NCI-H2227 treated with DMSO at 0.1 percent for 48 hours (cell line): ENCODE measurements at regions not wholly inside any gene's neighbourhood (a gene's known extent, or its start where the extent isn't known, plus 50 kb on each side); places are given as distances from the start of the nearest gene placed in this dataset.

Source experiments
- DNase-seq: peaks from one replicate; lab custom pipeline; 2025; lab: John Stamatoyannopoulos, UW

- no peak for DNase-seq
Measured at GRCh38 chr11:27968461-27968860, 139.5 kb downstream of the KIF18A start.

DNA sequence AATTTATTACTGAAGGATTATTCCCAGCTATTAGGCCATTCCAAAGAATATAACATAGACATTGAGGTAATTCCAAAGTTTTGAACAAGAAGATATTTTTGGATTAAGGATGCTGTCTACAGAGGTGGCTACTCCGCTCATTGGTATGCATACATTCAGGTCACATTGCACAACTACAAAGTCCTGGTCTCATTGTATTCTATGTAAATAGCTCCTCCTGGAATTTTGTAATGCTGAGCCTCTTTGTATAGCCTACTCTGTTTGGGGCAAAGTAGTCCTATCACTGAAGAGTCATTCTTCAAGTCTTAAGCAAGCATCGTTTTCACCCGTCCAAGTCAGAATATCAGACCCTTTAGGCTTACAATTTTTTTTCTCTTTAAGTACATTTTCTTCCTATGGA is 142.4 kb downstream of the KIF18A start:
- no peak for DNase-seq

DNA sequence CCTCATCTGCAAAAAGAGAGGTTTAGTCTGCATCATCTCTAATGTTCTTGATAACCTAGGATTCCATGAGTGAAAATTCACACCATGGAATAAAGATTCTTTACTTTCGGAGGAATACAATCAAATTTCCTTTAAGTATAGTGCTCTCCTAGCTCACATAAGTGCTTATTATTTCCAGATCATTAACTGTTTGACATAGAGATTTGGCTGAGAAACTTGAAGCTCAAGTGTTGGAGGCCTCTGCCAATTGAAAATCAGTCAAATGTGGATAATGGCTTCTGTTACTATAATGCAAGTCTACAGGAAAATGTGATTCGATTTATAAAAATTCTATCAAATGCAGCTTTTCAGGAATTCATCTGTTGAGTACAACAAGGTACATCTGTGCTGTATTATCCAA is 144.6 kb downstream of the KIF18A start:
- peak; percentile 14 for DNase-seq

DNA sequence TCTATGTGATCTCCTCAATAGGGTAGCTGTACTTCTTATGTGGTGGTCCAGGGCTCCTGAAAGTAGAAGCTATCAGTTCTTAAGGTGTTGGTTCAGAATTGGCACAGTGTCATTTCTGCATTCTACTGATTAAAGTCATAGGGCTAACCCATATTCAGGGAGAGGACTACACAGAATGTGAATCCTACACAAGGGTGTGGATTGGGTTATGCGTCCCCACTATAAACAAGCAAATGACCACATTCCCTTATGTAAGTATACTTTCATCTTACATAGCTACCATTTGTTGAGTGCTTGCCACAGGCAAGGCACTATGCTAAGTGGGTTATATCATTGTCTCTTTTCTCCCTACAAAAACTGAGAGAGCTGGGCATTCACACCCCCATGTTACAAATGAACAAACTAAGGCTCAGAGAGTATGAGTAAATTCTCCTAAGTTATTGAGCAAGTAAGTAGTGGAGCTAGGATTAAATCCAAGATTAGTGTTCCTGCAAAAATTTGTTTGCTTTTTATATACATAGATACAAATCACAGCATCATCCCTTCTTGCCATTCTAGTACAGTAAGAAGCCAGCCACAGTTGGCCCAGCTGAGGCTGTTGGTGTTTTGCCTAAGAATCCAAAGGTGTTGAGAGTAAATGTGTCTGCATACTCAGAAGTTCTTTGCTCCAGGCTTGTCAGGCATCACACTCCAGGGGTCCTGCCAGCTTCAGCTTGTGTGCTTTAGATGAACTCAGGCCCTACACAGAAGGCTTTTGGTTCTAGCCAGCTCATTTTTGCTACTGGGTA is 157.8 kb downstream of the KIF18A start:
- no peak for DNase-seq

GRCh38 chr11:27945348-27945747 is 162.6 kb downstream of the KIF18A start:
- DNase-seq: no peak

DNA sequence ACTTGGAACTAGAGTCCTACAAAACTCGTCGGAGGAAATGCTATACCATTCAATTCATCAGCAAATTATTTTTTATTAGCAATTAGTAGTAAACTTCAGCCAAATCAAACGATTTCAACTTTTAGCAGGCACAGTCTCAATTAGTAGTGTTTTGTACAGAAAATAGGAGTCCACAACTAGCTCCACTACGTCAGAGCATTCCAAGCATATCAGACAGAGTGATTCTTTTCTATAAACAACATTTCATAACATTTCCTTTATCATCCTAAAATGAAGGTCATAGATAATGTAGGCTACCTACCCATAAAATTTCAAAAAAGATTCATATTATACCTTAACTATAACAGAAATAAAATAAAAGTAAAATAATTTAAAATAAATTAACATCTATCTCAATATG is 169.9 kb downstream of the KIF18A start:
- no peak for DNase-seq

DNA sequence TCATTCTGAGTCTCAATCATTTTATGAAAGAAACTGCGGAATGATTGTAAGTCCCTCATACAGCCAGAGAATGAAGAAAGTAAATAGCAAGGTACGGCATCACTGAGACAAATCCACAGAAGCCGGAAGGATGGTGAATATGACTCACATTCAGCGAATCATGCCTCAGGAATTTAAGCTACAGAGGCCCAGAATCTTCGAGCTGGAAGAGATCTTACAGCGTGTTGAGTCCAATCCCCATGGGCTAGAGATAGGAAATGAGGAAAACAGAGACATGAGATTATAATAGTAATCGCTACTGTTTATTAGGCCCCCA is 173.2 kb downstream of the KIF18A start:
- DNase-seq: no peak

DNA sequence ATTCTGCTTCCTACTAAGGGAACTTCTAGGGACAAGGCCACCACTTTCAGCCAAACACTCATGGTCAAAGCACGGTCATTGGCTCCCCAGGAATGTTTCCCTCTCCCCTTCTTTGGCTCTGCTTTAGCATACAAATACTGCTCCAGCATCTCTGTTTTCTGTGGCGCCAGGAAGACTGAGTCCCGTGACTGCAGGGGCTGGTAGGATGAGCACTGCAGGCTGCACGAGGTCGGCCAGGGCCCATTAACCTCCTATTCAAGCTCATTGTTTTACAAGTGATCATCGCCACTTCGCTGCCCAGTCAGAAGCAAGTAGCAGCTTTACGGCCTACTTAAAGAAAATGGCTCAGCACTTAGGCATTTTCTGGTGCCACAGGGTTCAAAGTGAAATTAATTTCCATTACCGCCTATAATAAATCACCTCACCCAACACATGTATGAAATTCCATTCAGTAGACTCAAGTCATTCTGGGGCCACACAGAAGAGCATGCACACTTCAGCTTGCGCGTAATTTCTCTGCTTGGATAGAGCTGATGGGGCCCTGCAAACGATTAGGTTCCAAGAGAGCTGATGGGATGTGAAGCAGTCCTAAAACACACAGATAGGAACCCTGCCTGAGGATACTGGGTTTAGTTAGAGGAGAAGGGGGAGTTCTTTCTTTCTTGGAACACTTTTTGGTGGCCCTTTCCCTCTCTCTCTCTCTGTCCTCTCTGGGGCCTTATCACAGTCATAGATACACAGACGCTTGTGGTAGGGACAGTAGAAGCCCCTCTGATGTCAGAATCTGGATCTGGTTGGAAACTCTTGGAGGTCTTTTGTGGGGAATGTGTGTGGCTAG is 173.7 kb downstream of the KIF18A start:
- no peak for DNase-seq

DNA sequence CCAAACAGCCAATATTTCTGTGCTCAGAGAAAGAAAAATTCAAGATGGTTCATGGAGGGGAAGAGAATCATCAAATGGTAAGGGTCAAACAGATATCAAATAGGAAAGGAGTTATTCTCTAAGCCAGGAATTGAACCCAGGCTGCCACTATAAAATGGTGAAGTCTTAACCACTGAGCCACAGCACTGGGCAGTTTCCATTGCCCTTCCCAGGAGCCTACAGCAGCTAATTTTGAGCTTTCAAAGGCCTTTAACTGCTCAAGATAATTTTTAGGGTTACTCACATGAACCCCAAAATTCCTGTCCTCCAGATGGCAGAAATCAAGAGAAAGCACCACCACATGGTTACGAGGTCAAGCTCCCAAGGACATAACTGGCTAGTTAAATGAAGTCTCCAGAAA is 176.2 kb downstream of the KIF18A start:
- no peak for DNase-seq

DNA sequence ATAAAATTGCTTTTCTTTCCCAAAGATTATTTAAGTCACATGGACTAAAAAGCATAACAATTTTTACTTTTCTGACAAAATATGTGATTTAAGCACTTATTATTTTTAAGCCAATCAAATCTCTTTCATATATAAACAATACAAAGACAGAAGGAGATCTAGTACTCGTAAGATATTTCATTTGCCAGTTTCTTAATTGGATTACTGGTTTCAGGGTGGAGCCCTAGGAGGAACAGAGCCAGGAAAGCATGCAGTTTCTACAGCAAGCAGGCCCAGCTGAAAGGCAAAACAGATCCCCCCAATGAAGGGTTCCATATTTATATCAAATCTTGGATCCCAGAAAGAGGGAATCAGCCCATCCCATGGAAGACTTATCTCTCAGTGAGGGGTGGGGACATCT is 177.0 kb downstream of the KIF18A start:
- no peak for DNase-seq

DNA sequence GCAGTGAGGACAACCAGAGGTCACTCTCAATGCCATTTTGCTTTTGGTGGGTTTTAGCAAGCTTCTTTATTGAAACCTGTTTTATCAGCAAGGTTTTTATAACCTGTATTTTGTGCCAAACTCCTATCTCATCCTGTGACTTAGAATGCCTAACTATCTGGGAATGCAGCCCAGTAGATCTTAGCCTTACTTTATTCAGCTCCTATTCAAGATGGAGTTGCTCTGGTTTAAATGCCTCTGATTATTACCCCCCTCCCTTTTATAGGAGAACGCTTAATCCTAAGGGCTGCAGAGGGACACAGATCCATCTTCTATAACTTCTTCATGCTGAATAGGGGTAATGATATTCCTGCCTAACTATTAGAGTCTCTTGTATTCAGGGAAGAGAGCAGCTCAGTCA is 179.1 kb downstream of the KIF18A start:
- no peak for DNase-seq

GRCh38 chr11:27926981-27927481 is 180.9 kb downstream of the KIF18A start:
- DNase-seq: no peak

DNA sequence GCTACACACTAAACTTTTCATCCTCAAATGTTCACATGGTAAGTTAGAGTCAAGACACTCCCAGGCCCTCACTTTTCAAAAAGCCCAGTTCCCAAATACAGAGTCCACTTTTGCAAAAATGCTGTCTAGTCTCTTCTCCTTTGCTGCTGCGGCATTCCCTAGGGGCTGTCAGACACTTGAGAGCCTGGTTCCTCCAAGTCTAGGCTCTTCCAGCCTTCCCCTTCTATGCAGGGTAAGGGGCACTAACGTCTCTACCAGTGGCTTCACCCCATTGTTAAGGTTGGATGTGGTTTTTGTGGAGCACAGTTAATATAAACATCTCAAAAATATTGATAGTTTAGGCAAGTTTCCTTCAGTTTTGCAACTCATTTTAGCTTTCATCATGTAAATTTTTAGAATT is 181.5 kb downstream of the KIF18A start:
- no peak for DNase-seq

DNA sequence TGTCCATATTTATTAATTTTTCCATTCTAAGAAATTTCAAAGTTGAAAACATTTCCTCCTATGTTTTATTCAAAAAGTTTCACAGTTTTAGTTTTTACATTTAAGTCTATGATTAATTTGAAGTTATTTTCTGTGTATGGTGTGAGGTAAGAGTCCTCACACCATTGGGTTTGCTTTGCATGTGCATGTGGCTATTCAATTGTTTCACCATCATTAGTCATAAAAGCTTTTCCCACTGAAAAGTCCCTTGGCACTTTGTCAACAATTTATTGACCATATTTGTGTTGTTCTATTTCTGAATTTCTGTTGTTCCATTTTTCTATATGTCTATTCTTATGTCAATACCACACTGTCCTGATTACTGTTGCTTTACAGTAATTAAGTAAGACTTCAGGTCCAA is 186.5 kb downstream of the KIF18A start:
- no peak for DNase-seq

DNA sequence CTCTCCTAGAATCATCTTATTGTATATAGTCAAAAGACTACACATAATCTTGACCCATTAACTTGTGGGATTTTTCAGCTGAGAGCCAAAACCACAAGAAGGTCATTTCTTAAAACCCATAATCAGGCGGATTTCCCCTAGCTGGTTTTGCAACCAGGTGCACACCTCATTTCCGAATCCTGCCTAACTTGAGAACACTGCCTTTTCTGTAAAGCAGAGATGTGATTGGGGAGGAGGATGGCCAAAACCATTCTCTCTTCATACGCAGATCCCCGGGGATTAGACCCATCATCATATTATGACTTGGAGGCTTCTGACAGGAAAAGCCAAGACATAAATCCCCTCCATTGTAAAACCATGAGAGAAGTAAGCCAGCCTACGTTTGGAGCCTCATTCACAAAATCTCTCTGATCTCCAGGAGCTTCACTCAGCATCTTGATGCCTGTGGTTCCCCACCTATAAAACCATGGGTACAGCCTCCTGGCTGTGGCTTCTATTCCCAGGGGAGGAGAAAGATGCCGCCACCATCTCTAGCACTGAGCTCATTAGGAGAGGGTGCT is 191.3 kb downstream of the KIF18A start:
- no peak for DNase-seq

GRCh38 chr11:27914080-27914479 is 193.9 kb downstream of the KIF18A start:
- DNase-seq: no peak

DNA sequence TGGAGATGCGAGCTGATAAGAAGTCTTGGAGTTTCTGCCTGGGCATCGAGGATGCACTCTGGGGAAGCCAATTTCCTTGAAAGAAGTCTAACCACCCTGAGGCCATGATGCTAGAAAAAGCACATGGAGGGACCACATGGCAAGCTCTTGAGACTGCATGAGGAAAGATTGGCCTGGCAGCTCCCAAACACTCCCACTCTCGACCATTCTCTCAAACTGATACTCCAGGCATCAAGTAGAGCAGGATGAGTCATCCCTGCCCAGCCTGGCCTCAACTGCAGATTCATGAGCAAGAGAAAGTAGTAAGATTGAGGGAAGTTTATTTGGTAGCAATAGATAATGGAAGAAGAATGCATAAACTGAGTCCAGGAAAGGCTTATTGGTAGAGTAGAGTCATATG is 194.3 kb downstream of the KIF18A start:
- no peak for DNase-seq

DNA sequence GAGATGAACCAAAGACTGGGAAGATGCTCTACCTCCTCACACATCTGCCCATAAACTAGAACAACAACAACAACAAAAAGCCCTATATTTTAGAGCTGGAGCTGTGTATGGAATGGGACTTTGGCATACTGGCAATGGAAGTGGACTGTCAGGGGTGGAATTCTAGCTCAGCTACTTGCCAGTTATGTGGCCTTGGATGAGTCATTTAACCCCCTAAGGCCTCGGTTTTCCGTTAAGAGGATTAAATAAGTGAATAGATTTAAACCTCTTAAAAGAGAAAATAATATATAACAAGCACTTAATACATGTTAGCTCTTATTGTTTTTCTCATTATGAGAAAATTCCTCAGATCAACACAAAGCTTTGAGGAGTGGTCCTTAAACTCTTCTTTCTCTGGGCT is 195.0 kb downstream of the KIF18A start:
- no peak for DNase-seq

- DNase-seq: no peak
Measured at GRCh38 chr11:27910186-27910931, 197.6 kb downstream of the KIF18A start.

GRCh38 chr11:27909386-27909785 is 198.6 kb downstream of the KIF18A start:
- DNase-seq: no peak

- no peak for DNase-seq
Measured at GRCh38 chr11:27908621-27909020, 199.3 kb downstream of the KIF18A start.

GRCh38 chr11:27907530-27907929 is 200.4 kb downstream of the KIF18A start:
- no peak for DNase-seq
